ENCODE measurements at regions not wholly inside any gene's neighbourhood (a gene's known extent, or its start where the extent isn't known, plus 50 kb on each side); places are given as distances from the start of the nearest gene placed in this dataset.

DNA sequence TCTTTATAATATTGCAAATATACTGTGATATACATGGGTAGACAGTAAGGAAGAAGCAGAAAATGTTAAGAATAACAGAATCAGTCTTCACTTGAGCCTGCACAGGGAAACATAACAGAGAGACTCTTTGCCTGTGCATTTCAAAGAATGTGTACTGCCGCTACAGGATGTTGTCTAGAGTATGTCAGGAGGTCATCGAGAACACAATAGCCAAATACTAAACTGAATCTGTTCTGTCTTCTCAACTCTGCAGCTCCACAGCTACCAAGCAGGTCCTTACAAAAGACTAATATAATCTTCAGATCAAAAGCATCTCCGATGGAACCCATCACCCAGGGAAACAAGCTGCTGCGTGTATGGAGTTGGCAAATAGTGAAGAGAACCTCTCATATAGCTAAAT is 471.5 kb downstream of the PCDH10 start:
- no peak for TF ChIP-seq ZNF274 (IDR thresholded peaks at IDR 0.05; ENCODE audit: low read depth, low read length)
- TF ChIP-seq SUZ12 (IDR thresholded peaks at IDR 0.05; ENCODE audit: extremely low read depth, insufficient read depth, insufficient read length) = no peak
